ENCODE measurements at regions not wholly inside any gene's neighbourhood (a gene's known extent, or its start where the extent isn't known, plus 50 kb on each side); places are given as distances from the start of the nearest gene placed in this dataset.

GRCh38 chr20:17029698-17030097, 197.1 kb upstream of the PCSK2 start:
- Histone ChIP-seq H3K9ac (no peak overlapping the region), H3K79me2 (ENCODE audit: insufficient read depth, low read depth) (no peaks in the 10 kb centered on the region), H4K20me1 (ENCODE audit: insufficient read depth) (no peaks in the 10 kb centered on the region), H3K4me1 (ENCODE audit: low read depth, poor library complexity, severe bottlenecking) (no peaks in the 10 kb centered on the region), H3K4me3 (IDR thresholded peaks at IDR 0.05; ENCODE audit: insufficient read depth, low read depth, low read length) (no peak overlapping the region), H3K27ac (no peak overlapping the region), H2AFZ (ENCODE audit: low read depth) (no peak overlapping the region), H3K27me3 (ENCODE audit: insufficient read depth, low read depth) (no peaks in the 10 kb centered on the region), H3K36me3 (ENCODE audit: insufficient read depth) (no peaks in the 10 kb centered on the region), H3K4me2 (no peak overlapping the region)
- TF ChIP-seq, protein P1, sequence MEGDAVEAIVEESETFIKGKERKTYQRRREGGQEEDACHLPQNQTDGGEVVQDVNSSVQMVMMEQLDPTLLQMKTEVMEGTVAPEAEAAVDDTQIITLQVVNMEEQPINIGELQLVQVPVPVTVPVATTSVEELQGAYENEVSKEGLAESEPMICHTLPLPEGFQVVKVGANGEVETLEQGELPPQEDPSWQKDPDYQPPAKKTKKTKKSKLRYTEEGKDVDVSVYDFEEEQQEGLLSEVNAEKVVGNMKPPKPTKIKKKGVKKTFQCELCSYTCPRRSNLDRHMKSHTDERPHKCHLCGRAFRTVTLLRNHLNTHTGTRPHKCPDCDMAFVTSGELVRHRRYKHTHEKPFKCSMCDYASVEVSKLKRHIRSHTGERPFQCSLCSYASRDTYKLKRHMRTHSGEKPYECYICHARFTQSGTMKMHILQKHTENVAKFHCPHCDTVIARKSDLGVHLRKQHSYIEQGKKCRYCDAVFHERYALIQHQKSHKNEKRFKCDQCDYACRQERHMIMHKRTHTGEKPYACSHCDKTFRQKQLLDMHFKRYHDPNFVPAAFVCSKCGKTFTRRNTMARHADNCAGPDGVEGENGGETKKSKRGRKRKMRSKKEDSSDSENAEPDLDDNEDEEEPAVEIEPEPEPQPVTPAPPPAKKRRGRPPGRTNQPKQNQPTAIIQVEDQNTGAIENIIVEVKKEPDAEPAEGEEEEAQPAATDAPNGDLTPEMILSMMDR (conservative IDR thresholded peaks at IDR 0.05; ENCODE audit: low read depth, low read length), result no peak

GRCh38 chr20:17036541-17036940, 190.3 kb upstream of the PCSK2 start:
- Histone ChIP-seq H3K27me3 (ENCODE audit: insufficient read depth, low read depth) (no peaks in the 10 kb centered on the region), H3K27ac (no peak overlapping the region), H3K79me2 (ENCODE audit: insufficient read depth, low read depth) (no peaks in the 10 kb centered on the region), H3K4me3 (IDR thresholded peaks at IDR 0.05; ENCODE audit: insufficient read depth, low read depth, low read length) (no peak overlapping the region), H3K36me3 (ENCODE audit: insufficient read depth) (no peaks in the 10 kb centered on the region), H4K20me1 (ENCODE audit: insufficient read depth) (no peaks in the 10 kb centered on the region), H3K4me1 (ENCODE audit: low read depth, poor library complexity, severe bottlenecking) (no peaks in the 10 kb centered on the region), H3K9ac (no peak overlapping the region), H3K4me2 (no peak overlapping the region), H2AFZ (ENCODE audit: low read depth) (no peak overlapping the region)
- TF ChIP-seq, protein P1 (conservative IDR thresholded peaks at IDR 0.05; ENCODE audit: low read depth, low read length), result no peak

DNA sequence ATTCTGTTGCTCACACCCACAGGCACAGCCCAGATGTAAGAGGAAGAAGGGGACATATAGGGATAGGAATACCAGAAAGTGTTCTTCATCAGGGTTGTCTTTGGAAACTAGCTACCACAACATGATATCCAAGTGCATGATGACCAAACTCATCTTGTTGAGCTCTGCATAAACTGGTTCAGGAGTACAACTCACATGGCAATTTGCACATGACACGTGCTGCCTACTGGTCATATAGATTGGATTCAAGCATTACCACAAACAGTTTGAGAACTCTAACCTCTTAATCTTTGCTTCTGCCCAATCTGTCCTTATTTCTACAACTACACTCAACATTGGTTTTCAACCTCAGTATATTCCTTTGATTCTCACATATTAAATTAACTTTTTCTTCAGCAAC, 184.7 kb upstream of the PCSK2 start:
- no peak overlapping the region for H3K9ac ChIP-seq
- no peaks in the 10 kb centered on the region for H3K27me3 ChIP-seq (ENCODE audit: insufficient read depth, low read depth)
- H3K79me2 ChIP-seq (ENCODE audit: insufficient read depth, low read depth), result no peaks in the 10 kb centered on the region
- TF ChIP-seq, protein P1 (conservative IDR thresholded peaks at IDR 0.05; ENCODE audit: low read depth, low read length), result no peak
- no peak overlapping the region for H2AFZ ChIP-seq (ENCODE audit: low read depth)
- H3K36me3 ChIP-seq (ENCODE audit: insufficient read depth), result no peaks in the 10 kb centered on the region
- no peaks in the 10 kb centered on the region for H3K4me1 ChIP-seq (ENCODE audit: low read depth, poor library complexity, severe bottlenecking)
- no peak overlapping the region for H3K4me2 ChIP-seq
- H3K4me3 ChIP-seq (IDR thresholded peaks at IDR 0.05; ENCODE audit: insufficient read depth, low read depth, low read length), result no peak overlapping the region
- no peaks in the 10 kb centered on the region for H4K20me1 ChIP-seq (ENCODE audit: insufficient read depth)
- no peak overlapping the region for H3K27ac ChIP-seq

- Histone ChIP-seq H3K4me1 (ENCODE audit: low read depth, poor library complexity, severe bottlenecking) (no peaks in the 10 kb centered on the region), H4K20me1 (ENCODE audit: insufficient read depth) (no peaks in the 10 kb centered on the region), H3K27ac (no peak overlapping the region), H2AFZ (ENCODE audit: low read depth) (no peak overlapping the region), H3K27me3 (ENCODE audit: insufficient read depth, low read depth) (no peaks in the 10 kb centered on the region), H3K4me3 (IDR thresholded peaks at IDR 0.05; ENCODE audit: insufficient read depth, low read depth, low read length) (no peak overlapping the region), H3K4me2 (no peak overlapping the region), H3K36me3 (ENCODE audit: insufficient read depth) (no peaks in the 10 kb centered on the region), H3K9ac (no peak overlapping the region), H3K79me2 (ENCODE audit: insufficient read depth, low read depth) (no peaks in the 10 kb centered on the region)
- TF ChIP-seq, protein P1 (conservative IDR thresholded peaks at IDR 0.05; ENCODE audit: low read depth, low read length), result no peak
Observed at GRCh38 chr20:17043323-17043722, 183.5 kb upstream of the PCSK2 start.
